ENCODE measurements at regions not wholly inside any gene's neighbourhood (a gene's known extent, or its start where the extent isn't known, plus 50 kb on each side); places are given as distances from the start of the nearest gene placed in this dataset.

DNA sequence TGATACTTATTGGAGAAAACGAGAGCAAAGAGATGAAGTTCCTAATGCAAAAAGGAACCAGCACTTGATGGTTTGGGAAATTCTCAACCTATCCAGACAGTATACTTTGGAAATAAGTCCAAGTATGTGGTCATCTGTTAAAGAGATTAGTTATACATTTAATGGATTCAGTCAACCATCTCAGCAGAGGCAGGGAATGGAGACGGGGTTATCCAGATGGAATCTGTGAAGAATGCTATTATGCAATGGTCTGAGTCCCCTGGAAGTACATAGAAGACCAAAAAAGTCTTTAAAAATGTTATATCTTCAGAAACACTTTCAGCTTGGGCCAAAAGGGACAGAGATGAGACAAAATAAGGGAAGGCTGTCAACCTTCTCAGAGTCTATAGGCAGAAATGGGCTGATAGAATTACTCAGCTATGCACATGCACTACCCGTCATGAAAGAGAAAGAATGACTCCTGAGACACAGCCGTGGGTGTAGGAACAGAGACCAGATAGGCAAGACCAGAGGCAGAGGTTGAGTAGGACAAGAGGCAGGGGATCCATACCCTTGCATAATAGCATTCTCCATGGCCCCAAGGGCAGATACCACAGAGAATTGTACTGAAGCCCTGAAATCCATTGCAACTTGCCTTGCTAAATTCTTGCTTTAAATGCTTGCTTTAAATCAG lies 738.8 kb upstream of the POT1 start:
- TF ChIP-seq CTCF (IDR thresholded peaks at IDR 0.05) (no peak), EP300 (IDR thresholded peaks at IDR 0.05) (no peak), POLR2AphosphoS5 (IDR thresholded peaks at IDR 0.05) (no peak)
